ENCODE measurements at regions not wholly inside any gene's neighbourhood (a gene's known extent, or its start where the extent isn't known, plus 50 kb on each side); places are given as distances from the start of the nearest gene placed in this dataset.
A peak's percentile ranks its signal among the peaks of the same experiment; 100 is the strongest.

GRCh38 chr13:78138756-78139155 is 220.1 kb upstream of the EDNRB start:
- TF ChIP-seq, protein P1, sequence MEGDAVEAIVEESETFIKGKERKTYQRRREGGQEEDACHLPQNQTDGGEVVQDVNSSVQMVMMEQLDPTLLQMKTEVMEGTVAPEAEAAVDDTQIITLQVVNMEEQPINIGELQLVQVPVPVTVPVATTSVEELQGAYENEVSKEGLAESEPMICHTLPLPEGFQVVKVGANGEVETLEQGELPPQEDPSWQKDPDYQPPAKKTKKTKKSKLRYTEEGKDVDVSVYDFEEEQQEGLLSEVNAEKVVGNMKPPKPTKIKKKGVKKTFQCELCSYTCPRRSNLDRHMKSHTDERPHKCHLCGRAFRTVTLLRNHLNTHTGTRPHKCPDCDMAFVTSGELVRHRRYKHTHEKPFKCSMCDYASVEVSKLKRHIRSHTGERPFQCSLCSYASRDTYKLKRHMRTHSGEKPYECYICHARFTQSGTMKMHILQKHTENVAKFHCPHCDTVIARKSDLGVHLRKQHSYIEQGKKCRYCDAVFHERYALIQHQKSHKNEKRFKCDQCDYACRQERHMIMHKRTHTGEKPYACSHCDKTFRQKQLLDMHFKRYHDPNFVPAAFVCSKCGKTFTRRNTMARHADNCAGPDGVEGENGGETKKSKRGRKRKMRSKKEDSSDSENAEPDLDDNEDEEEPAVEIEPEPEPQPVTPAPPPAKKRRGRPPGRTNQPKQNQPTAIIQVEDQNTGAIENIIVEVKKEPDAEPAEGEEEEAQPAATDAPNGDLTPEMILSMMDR (conservative IDR thresholded peaks at IDR 0.05; ENCODE audit: low read depth, low read length), result no peak
- no peak for TF ChIP-seq EZH2 (IDR thresholded peaks at IDR 0.05; ENCODE audit: borderline replicate concordance, low read depth, low read length, poor library complexity, severe bottlenecking)
- no peak overlapping the region for H3K4me3 ChIP-seq (ENCODE audit: low read depth, low read length, poor library complexity, severe bottlenecking)
- H3K27ac ChIP-seq (ENCODE audit: low read depth, low read length, poor library complexity, severe bottlenecking), result no peak overlapping the region
- H3K9me3 ChIP-seq (ENCODE audit: low read depth, low read length, poor library complexity, severe bottlenecking), result no peaks in the 10 kb centered on the region
- intact Hi-C loops (cut with micrococcal nuclease; ENCODE audit: unreplicated experiment), result loop anchor here (5.0 to 10.0 kb wide), 6 partner anchors 104 to 1404 kb away; no protein-coding TSS in a partner anchor
- no peaks in the 10 kb centered on the region for H3K27me3 ChIP-seq (replicated peaks; ENCODE audit: insufficient read depth, low read depth, low read length, poor library complexity)
- no TSS peak for BruUV-seq (replicated peaks)
- DNase-seq (ENCODE audit: low spot score), result no peak
- H3K4me1 ChIP-seq (ENCODE audit: insufficient read depth, low read length, poor library complexity, severe bottlenecking), result no peaks in the 10 kb centered on the region
- ChIA-PET POLR2A (ENCODE audit: low non-redundant PET) (no interaction called here), CTCF (interaction anchor here (1.4 kb wide), 1 partner anchor 840 kb away, joined by 11 read pairs; no protein-coding TSS in a partner anchor)
- H3K36me3 ChIP-seq (ENCODE audit: insufficient read depth, low read length, poor library complexity, severe bottlenecking), result no peaks in the 10 kb centered on the region

- BruUV-seq (replicated peaks), result no TSS peak
- Histone ChIP-seq H3K4me3 (ENCODE audit: low read depth, low read length, poor library complexity, severe bottlenecking) (no peak overlapping the region), H3K9me3 (ENCODE audit: low read depth, low read length, poor library complexity, severe bottlenecking) (no peaks in the 10 kb centered on the region), H3K27ac (ENCODE audit: low read depth, low read length, poor library complexity, severe bottlenecking) (no peak overlapping the region), H3K4me1 (ENCODE audit: insufficient read depth, low read length, poor library complexity, severe bottlenecking) (no peaks in the 10 kb centered on the region), H3K27me3 (replicated peaks; ENCODE audit: insufficient read depth, low read depth, low read length, poor library complexity) (no peaks in the 10 kb centered on the region), H3K36me3 (ENCODE audit: insufficient read depth, low read length, poor library complexity, severe bottlenecking) (no peaks in the 10 kb centered on the region)
- TF ChIP-seq EZH2 (IDR thresholded peaks at IDR 0.05; ENCODE audit: borderline replicate concordance, low read depth, low read length, poor library complexity, severe bottlenecking), result no peak
- TF ChIP-seq, protein P1 (conservative IDR thresholded peaks at IDR 0.05; ENCODE audit: low read depth, low read length), result peak; percentile 76
- CTCF ChIA-PET, result interaction anchor here (0.6 to 1.4 kb wide), 3 partner anchors 17 to 841 kb away, joined by 3 to 11 read pairs (median 4); no protein-coding TSS in a partner anchor
- POLR2A ChIA-PET (ENCODE audit: low non-redundant PET), result no interaction called here
- intact Hi-C loops (cut with micrococcal nuclease; ENCODE audit: unreplicated experiment), result loop anchor here (1.0 to 10.0 kb wide), 7 partner anchors 105 to 1405 kb away; no protein-coding TSS in a partner anchor
- peak; percentile 86 for DNase-seq (ENCODE audit: low spot score)
Observed at GRCh38 chr13:78137404-78138142, 218.9 kb upstream of the EDNRB start.

- BruUV-seq (replicated peaks), result no TSS peak
- intact Hi-C loops (cut with micrococcal nuclease; ENCODE audit: unreplicated experiment), result loop anchor here (1.0 to 10.0 kb wide), 7 partner anchors 105 to 1405 kb away; no protein-coding TSS in a partner anchor
- ChIA-PET CTCF (no interaction called here), POLR2A (ENCODE audit: low non-redundant PET) (no interaction called here)
- H3K36me3 ChIP-seq (ENCODE audit: insufficient read depth, low read length, poor library complexity, severe bottlenecking), result no peaks in the 10 kb centered on the region
- no peaks in the 10 kb centered on the region for H3K9me3 ChIP-seq (ENCODE audit: low read depth, low read length, poor library complexity, severe bottlenecking)
- H3K27ac ChIP-seq (ENCODE audit: low read depth, low read length, poor library complexity, severe bottlenecking), result no peak overlapping the region
- H3K4me1 ChIP-seq (ENCODE audit: insufficient read depth, low read length, poor library complexity, severe bottlenecking), result no peaks in the 10 kb centered on the region
- no peak overlapping the region for H3K4me3 ChIP-seq (ENCODE audit: low read depth, low read length, poor library complexity, severe bottlenecking)
- DNase-seq (ENCODE audit: low spot score), result no peak
- TF ChIP-seq EZH2 (IDR thresholded peaks at IDR 0.05; ENCODE audit: borderline replicate concordance, low read depth, low read length, poor library complexity, severe bottlenecking), result no peak
- TF ChIP-seq, protein P1 (conservative IDR thresholded peaks at IDR 0.05; ENCODE audit: low read depth, low read length), result no peak
- H3K27me3 ChIP-seq (replicated peaks; ENCODE audit: insufficient read depth, low read depth, low read length, poor library complexity), result no peaks in the 10 kb centered on the region
Observed at GRCh38 chr13:78136966-78137365, 218.3 kb upstream of the EDNRB start.
